ENCODE measurements at regions not wholly inside any gene's neighbourhood (a gene's known extent, or its start where the extent isn't known, plus 50 kb on each side); places are given as distances from the start of the nearest gene placed in this dataset.

DNA sequence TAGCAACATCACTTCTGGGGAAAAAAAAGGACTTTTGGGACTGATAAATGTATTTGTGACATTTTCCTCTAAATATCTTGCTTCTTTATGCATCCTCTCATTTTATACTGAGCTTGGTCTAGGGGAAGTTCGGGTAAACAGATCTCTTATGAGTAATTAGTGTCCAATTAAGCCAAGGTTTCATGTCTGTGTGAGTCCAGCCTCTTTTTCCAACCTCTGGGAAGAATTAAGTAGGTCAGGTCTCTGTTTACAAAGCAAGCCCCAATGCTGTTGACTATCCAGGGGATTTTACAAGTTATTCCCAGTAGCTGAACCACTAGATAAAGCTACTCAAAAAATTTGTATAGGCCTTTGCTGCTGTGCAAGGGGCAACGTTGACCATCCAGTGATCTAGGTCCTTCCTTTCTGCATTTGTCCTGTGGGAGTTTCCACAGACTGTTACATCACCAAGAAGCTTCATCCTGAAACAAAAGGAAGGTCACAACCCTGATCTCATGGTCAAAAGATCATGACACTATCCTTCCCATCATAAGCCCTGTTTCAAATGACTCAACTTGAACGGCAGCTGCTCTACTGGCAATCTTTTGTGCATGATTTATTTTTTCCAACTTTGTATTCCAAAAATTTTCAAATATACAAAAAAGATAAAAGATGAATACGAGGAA lies 74.3 kb downstream of the ETS2 start:
- Histone ChIP-seq H3K27me3 (no peaks in the 10 kb centered on the region), H3K4me3 (no peak overlapping the region), H3K4me1 (peaks cover 0 to 3% (median 0%) of the 10 kb centered on the region in 4 donors), H3K27ac (no peak overlapping the region), H3K36me3 (no peaks in the 10 kb centered on the region), H3K9me3 (peaks cover 0 to 6% (median 0%) of the 10 kb centered on the region in 3 donors)
- no peak for DNase-seq
- TF ChIP-seq, protein P1, sequence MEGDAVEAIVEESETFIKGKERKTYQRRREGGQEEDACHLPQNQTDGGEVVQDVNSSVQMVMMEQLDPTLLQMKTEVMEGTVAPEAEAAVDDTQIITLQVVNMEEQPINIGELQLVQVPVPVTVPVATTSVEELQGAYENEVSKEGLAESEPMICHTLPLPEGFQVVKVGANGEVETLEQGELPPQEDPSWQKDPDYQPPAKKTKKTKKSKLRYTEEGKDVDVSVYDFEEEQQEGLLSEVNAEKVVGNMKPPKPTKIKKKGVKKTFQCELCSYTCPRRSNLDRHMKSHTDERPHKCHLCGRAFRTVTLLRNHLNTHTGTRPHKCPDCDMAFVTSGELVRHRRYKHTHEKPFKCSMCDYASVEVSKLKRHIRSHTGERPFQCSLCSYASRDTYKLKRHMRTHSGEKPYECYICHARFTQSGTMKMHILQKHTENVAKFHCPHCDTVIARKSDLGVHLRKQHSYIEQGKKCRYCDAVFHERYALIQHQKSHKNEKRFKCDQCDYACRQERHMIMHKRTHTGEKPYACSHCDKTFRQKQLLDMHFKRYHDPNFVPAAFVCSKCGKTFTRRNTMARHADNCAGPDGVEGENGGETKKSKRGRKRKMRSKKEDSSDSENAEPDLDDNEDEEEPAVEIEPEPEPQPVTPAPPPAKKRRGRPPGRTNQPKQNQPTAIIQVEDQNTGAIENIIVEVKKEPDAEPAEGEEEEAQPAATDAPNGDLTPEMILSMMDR (IDR thresholded peaks at IDR 0.05) = no peak
- intact Hi-C loops (cut with DNase I; ENCODE audit: low total_unique reads) = no loop called here

DNA sequence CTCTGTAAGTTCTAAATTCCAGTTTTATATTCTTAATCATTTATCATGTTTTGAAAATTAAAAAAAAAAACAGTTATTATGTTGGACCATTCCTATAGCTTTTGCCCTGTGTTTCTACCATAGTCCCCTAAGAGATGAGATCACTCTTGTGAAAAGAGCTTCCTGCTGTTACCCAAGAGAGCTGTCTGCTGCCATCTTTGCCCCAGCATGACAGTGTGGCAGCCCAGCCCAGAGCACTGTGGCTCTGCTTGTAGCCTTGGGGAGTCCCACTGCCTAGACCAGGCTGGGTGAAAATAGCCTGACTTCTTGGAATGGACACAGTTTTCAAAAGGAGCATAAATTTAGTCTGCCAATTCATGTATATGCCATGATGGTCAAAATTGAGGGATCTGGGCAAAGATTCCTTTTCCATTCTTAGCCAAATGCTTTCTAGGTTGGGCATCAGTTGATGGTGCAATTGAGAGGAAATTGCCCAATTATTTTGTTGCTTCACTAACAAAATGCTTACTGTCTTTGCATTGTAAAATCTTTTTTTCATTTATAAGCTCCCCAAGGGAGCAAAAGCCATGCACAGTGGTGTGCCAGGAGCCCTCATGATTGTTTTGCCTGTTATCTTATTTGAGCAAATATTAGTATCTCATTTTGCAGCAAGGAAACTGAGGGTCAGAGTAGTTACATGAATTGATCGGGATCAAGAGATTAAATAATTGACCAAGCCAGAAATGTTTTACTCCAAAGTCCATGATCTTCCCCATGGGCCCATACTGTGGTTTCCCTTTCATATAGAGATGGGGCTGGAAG lies 72.8 kb downstream of the ETS2 start:
- Histone ChIP-seq H3K9me3 (peaks cover 0 to 6% (median 0%) of the 10 kb centered on the region in 3 donors), H3K27ac (no peak overlapping the region)
- no peak for DNase-seq

DNA sequence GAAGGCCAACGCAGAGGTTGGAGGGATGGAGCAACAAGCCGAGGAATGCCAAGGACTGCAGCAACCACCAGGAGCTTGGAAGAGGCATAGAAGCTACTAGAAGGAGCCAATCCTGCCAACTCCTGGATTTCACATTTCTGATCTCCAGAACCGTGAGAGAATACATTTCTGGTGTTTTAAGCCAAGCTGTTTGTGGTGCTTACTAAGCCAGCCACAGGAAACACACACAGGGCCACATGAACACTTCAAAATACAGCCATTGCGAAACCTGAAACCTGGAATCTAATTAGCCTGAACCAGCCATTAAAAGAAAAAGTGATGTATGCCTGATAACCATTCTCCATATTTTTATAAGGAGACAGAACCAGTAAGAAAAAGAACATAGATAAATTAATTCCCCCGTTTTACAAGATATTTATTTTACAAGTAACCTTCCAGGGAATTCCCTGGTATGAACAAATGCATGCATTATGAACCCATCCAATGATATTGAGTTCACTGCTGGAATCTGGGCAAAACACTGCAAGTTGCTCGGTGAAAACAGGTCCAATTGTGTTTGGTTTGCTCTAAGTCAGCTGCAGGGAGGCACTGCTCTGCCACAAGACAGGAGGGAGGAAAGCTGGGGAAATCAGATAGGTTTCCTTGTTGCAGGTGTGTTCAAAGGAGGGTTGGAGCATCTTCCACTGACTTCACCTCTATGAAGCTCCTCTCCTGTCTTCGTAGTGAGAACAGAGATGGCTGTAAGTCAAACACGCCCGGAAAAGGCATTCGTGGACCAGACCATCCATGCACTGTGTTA lies 70.2 kb downstream of the ETS2 start:
- DNase-seq = no peak
- H3K36me3 ChIP-seq = no peaks in the 10 kb centered on the region
- H3K27me3 ChIP-seq = no peaks in the 10 kb centered on the region
- TF ChIP-seq, protein P1 (IDR thresholded peaks at IDR 0.05) = no peak
- H3K4me3 ChIP-seq = no peak overlapping the region
- peaks cover 0 to 3% (median 0%) of the 10 kb centered on the region in 4 donors for H3K4me1 ChIP-seq
- peaks cover 0 to 6% (median 0%) of the 10 kb centered on the region in 3 donors for H3K9me3 ChIP-seq
- intact Hi-C loops (cut with DNase I; ENCODE audit: low total_unique reads) = no loop called here
- no peak overlapping the region for H3K27ac ChIP-seq

More for the DNA sequence above, 72.8 kb downstream of the ETS2 start:
- intact Hi-C loops (cut with DNase I; ENCODE audit: low total_unique reads) = no loop called here
- Histone ChIP-seq H3K36me3 (no peaks in the 10 kb centered on the region), H3K4me3 (no peak overlapping the region), H3K27me3 (no peaks in the 10 kb centered on the region), H3K4me1 (peaks cover 0 to 3% (median 0%) of the 10 kb centered on the region in 4 donors)
- TF ChIP-seq, protein P1 (IDR thresholded peaks at IDR 0.05) = no peak
